SK-N-SH (cell line): ENCODE measurements at regions not wholly inside any gene's neighbourhood (a gene's known extent, or its start where the extent isn't known, plus 50 kb on each side); places are given as distances from the start of the nearest gene placed in this dataset.

ENCODE experiments used
- CTCF ChIA-PET: fragments of 300-600, 350-600 bp; formaldehyde crosslinking; extraction: SDS; loops from one replicate; lab custom pipeline; 2021; lab: Yijun Ruan, JAX
- POLR2A ChIA-PET: fragments of 350-600 bp; sonication (Branson Sonifier 250); formaldehyde crosslinking; extraction: SDS; loops from one replicate; lab custom pipeline; 2020; ENCODE audit warnings: antibody characterized with exemption, inconsistent platforms; lab: Yijun Ruan, JAX
- DNase-seq: peaks from one replicate; pipeline ENCODE4 v3.0.0; 2012
- H2AFZ ChIP-seq: fragments of 200-600 bp; sonication (generic); 2 replicates; pipeline ENCODE4 v1.8.1; 2016; ENCODE audit warnings: antibody characterized with exemption, mild to moderate bottlenecking, low read depth
- H3F3A ChIP-seq: fragments of 200-600 bp; sonication (generic); replicated peaks from 2 replicates; pipeline ENCODE3; 2016; ENCODE audit warnings: antibody characterized with exemption, mild to moderate bottlenecking; ENCODE audit not compliant: insufficient read depth
- H3K27ac ChIP-seq, 2 experiments: fragments of 200-500 bp in 1 of 2; fragments of 200-600 bp in 1 of 2; sonication (Bioruptor generic) in 1 of 2; sonication (generic), shearing (Covaris generic) in 1 of 2; 2 replicates each; pipeline versions ENCODE4 v1.5.1 to v1.6.1; 2014 to 2016; ENCODE audit warnings: low read depth in 2 of 2, inconsistent platforms in 1 of 2, low read length in 1 of 2, mild to moderate bottlenecking in 1 of 2, mixed read lengths in 1 of 2
- H3K27me3 ChIP-seq: fragments of 200-600 bp; sonication (generic), shearing (Covaris generic); 2 replicates; pipeline ENCODE4 v1.6.1; 2016; ENCODE audit warnings: mixed run types; ENCODE audit not compliant: insufficient read depth
- H3K36me3 ChIP-seq, 2 experiments: fragments of 200-500 bp in 1 of 2; fragments of 200-600 bp in 1 of 2; sonication (Bioruptor generic) in 1 of 2; sonication (generic) in 1 of 2; replicated peaks in 1 of 2; 2 replicates each; pipeline versions ENCODE3 to v1.5.1; 2014 to 2016; ENCODE audit warnings: low read length in 1 of 2, mild to moderate bottlenecking in 1 of 2; ENCODE audit not compliant: insufficient read depth in 2 of 2, control insufficient read depth in 1 of 2
- H3K4me1 ChIP-seq, 2 experiments: fragments of 200-500 bp in 1 of 2; fragments of 200-600 bp in 1 of 2; sonication (Bioruptor generic) in 1 of 2; sonication (generic), shearing (Covaris generic) in 1 of 2; 2 replicates each; pipeline versions ENCODE4 v1.5.1 to v1.6.1; 2014 to 2016; ENCODE audit warnings: low read depth in 1 of 2, low read length in 1 of 2, mixed run types in 1 of 2; ENCODE audit not compliant: insufficient read depth in 2 of 2, control insufficient read depth in 1 of 2
- H3K4me2 ChIP-seq: fragments of 200-600 bp; sonication (generic), shearing (Covaris generic); 2 replicates; pipeline ENCODE4 v1.6.1; 2017; ENCODE audit warnings: mixed run types
- H3K4me3 ChIP-seq, 2 experiments: fragments of 200-500 bp in 1 of 2; fragments of 200-600 bp in 1 of 2; sonication (Bioruptor generic) in 1 of 2; sonication (generic), shearing (Covaris generic) in 1 of 2; 2 replicates each; pipeline versions ENCODE4 v1.5.1 to v1.8.1; 2014 to 2016; ENCODE audit warnings: low read depth in 2 of 2, inconsistent platforms in 1 of 2, low read length in 1 of 2, mild to moderate bottlenecking in 1 of 2, mixed read lengths in 1 of 2, moderate library complexity in 1 of 2
- H3K79me2 ChIP-seq: fragments of 200-600 bp; sonication (generic); 2 replicates; pipeline ENCODE4 v1.8.1; 2017; ENCODE audit warnings: mild to moderate bottlenecking; ENCODE audit not compliant: insufficient read depth
- H3K9ac ChIP-seq: fragments of 200-600 bp; sonication (generic); 2 replicates; pipeline ENCODE4 v1.6.1; 2017; ENCODE audit warnings: mixed run types
- H3K9me2 ChIP-seq: fragments of 200-600 bp; sonication (generic); 2 replicates; pipeline ENCODE4 v1.6.1; 2017; ENCODE audit warnings: mixed run types
- H3K9me3 ChIP-seq: fragments of 200-600 bp; sonication (generic); 2 replicates; pipeline ENCODE4 v1.6.1; 2017; ENCODE audit warnings: mixed run types, mild to moderate bottlenecking, moderate library complexity
- H4K20me1 ChIP-seq: fragments of 200-600 bp; sonication (generic); 2 replicates; pipeline ENCODE4 v1.6.1; 2017; ENCODE audit warnings: mild to moderate bottlenecking, mixed run types; ENCODE audit not compliant: insufficient read depth
- CHD2 ChIP-seq: fragments of 150-350 bp; IDR thresholded peaks from 2 replicates; pipeline ENCODE4 v1.6.1; 2018; ENCODE audit warnings: low read length; ENCODE audit not compliant: partially characterized antibody
- EP300 ChIP-seq, 2 experiments: IDR thresholded peaks; 2 replicates each; pipeline versions ENCODE4 v1.4.0 to v1.6.1; 2012; ENCODE audit warnings: borderline replicate concordance in 1 of 2, low read depth in 1 of 2, low read length in 1 of 2
- GATA2 ChIP-seq: sonication (generic); formaldehyde crosslinking; IDR thresholded peaks from 2 replicates; pipeline ENCODE4 v1.5.0; 2020; ENCODE audit warnings: mild to moderate bottlenecking, missing genetic modification reagents
- NFIC ChIP-seq: IDR thresholded peaks from 2 replicates; pipeline ENCODE4 v1.4.0; 2012; ENCODE audit warnings: borderline replicate concordance
- NRF1 ChIP-seq: IDR thresholded peaks from 2 replicates; pipeline ENCODE4 v1.6.1; 2012; ENCODE audit warnings: low read depth, mild to moderate bottlenecking, low read length
- RAD21 ChIP-seq: IDR thresholded peaks from 2 replicates; pipeline ENCODE4 v1.6.1; 2012; ENCODE audit warnings: mild to moderate bottlenecking, low read length
- RCOR1 ChIP-seq: fragments of 150-350 bp; IDR thresholded peaks from 2 replicates; pipeline ENCODE4 v1.6.1; 2017; ENCODE audit warnings: antibody characterized with exemption, low read length
- REST ChIP-seq: IDR thresholded peaks from 2 replicates; pipeline ENCODE4 v1.6.1; 2012; ENCODE audit warnings: mild to moderate bottlenecking, low read depth, low read length, moderate library complexity
- RFX5 ChIP-seq: IDR thresholded peaks from 2 replicates; pipeline ENCODE4 v1.6.1; 2012; ENCODE audit warnings: mild to moderate bottlenecking, improper control_type of control experiment, low read length
- RXRA ChIP-seq: IDR thresholded peaks from 2 replicates; pipeline ENCODE4 v1.4.0; 2012; ENCODE audit warnings: low read depth, mild to moderate bottlenecking, borderline replicate concordance
- SIN3A ChIP-seq: IDR thresholded peaks from 2 replicates; pipeline ENCODE4 v1.6.1; 2012; ENCODE audit warnings: low read depth, mild to moderate bottlenecking, low read length, moderate library complexity, borderline replicate concordance
- SMC3 ChIP-seq: IDR thresholded peaks from 2 replicates; pipeline ENCODE4 v1.6.1; 2012; ENCODE audit warnings: low read depth, low read length, improper control_type of control experiment
- TAF1 ChIP-seq: IDR thresholded peaks from 2 replicates; pipeline ENCODE4 v1.6.1; 2012; ENCODE audit warnings: low read depth, mild to moderate bottlenecking, low read length, moderate library complexity, borderline replicate concordance
- TCF12 ChIP-seq: IDR thresholded peaks from 2 replicates; pipeline ENCODE4 v1.4.0; 2012
- USF1 ChIP-seq: IDR thresholded peaks from 2 replicates; pipeline ENCODE4 v1.4.0; 2012; ENCODE audit warnings: low read depth, borderline replicate concordance
- YY1 ChIP-seq: IDR thresholded peaks from 2 replicates; pipeline ENCODE4 v1.4.0; 2012; ENCODE audit warnings: low read depth, mild to moderate bottlenecking
- WGBS: methylation state at CpG from one replicate; pipeline ENCODE4 v1.1.6; 2017; ENCODE audit warnings: low lambda C conversion rate; 5-methylcytosine and 5-hydroxymethylcytosine counted together
- TF ChIP-seq, protein P1 (sequence below): fragments of 150-350 bp; IDR thresholded peaks from 2 replicates; pipeline ENCODE4 v1.6.1; 2016; ENCODE audit warnings: mild to moderate bottlenecking, low read depth, low read length

- Histone ChIP-seq H3K79me2 (no peaks in the 10 kb centered on the region), H2AFZ (no peak overlapping the region), H3K4me3 (no peak overlapping the region), H3K9ac (no peak overlapping the region), H4K20me1 (no peaks in the 10 kb centered on the region), H3K36me3 (no peaks in the 10 kb centered on the region), H3K4me1 (peaks cover 0 to 8% of the 10 kb centered on the region in 2 experiments; a peak in 1 of 4 replicates), H3F3A (no peaks in the 10 kb centered on the region), H3K4me2 (no peak overlapping the region), H3K27ac (no peak overlapping the region), H3K27me3 (no peaks in the 10 kb centered on the region), H3K9me3 (no peaks in the 10 kb centered on the region), H3K9me2 (no peaks in the 10 kb centered on the region)
- CTCF ChIA-PET, result interaction anchor here (0.6 to 2.8 kb wide), 46 partner anchors 8 to 967 kb away, joined by 3 to 36 read pairs (median 4); partner anchors contain the start of gene AJAP1
- WGBS, result 0% methylated on average over 2 of the region's 3 CpGs
- peak; percentile 83 for DNase-seq
- POLR2A ChIA-PET, result interaction anchor here (0.5 kb wide), 1 partner anchor 24 kb away, joined by 3 read pairs; no protein-coding TSS in a partner anchor
- no peak for TF ChIP-seq EP300 (IDR thresholded peaks at IDR 0.05; ENCODE audit: borderline replicate concordance in 1 of 2, low read depth in 1 of 2, low read length in 1 of 2)
- TF ChIP-seq GATA2, result no peak
- peak; percentile 80 for TF ChIP-seq RAD21
- TF ChIP-seq RCOR1, result no peak
- peak; percentile 52; the same call in 1 of the 2 replicates for TF ChIP-seq SMC3
These were observed 371.2 kb downstream of the NPHP4 start for GRCh38 chr1:5620997-5621396.

GRCh38 chr1:5620418-5620817 is 371.8 kb downstream of the NPHP4 start:
- Histone ChIP-seq H3K27me3 (no peaks in the 10 kb centered on the region), H3K79me2 (no peaks in the 10 kb centered on the region)

GRCh38 chr1:5619469-5619868 is 372.8 kb downstream of the NPHP4 start:
- H3K9me3 ChIP-seq, result no peaks in the 10 kb centered on the region
- H3K36me3 ChIP-seq, result no peaks in the 10 kb centered on the region
- no peaks in the 10 kb centered on the region for H4K20me1 ChIP-seq
- no peak overlapping the region for H3K27ac ChIP-seq
- DNase-seq, result no peak
- no peaks in the 10 kb centered on the region for H3F3A ChIP-seq
- H3K79me2 ChIP-seq, result no peaks in the 10 kb centered on the region
- peaks cover 0 to 8% of the 10 kb centered on the region in 2 experiments; a peak in 1 of 4 replicates for H3K4me1 ChIP-seq
- WGBS, result 8% methylated on average over 1 of the region's 1 CpG
- H3K4me3 ChIP-seq, result no peak overlapping the region
- ChIA-PET POLR2A (no interaction called here), CTCF (interaction anchor here (0.7 to 2.8 kb wide), 9 partner anchors 9 to 356 kb away, joined by 3 to 36 read pairs (median 8); no protein-coding TSS in a partner anchor)
- H3K4me2 ChIP-seq, result no peak overlapping the region
- H3K9me2 ChIP-seq, result no peaks in the 10 kb centered on the region
- no peaks in the 10 kb centered on the region for H3K27me3 ChIP-seq
- H3K9ac ChIP-seq, result no peak overlapping the region
- H2AFZ ChIP-seq, result no peak overlapping the region
- TF ChIP-seq, protein P1, sequence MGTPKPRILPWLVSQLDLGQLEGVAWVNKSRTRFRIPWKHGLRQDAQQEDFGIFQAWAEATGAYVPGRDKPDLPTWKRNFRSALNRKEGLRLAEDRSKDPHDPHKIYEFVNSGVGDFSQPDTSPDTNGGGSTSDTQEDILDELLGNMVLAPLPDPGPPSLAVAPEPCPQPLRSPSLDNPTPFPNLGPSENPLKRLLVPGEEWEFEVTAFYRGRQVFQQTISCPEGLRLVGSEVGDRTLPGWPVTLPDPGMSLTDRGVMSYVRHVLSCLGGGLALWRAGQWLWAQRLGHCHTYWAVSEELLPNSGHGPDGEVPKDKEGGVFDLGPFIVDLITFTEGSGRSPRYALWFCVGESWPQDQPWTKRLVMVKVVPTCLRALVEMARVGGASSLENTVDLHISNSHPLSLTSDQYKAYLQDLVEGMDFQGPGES, result no peak
- no peak for TF ChIP-seq REST
- no peak for TF ChIP-seq RXRA
- TF ChIP-seq NFIC, result no peak
- TF ChIP-seq RFX5, result no peak
- no peak for TF ChIP-seq YY1
- TF ChIP-seq CHD2, result no peak
- no peak for TF ChIP-seq NRF1
- TF ChIP-seq TCF12, result no peak
- no peak for TF ChIP-seq USF1
- TF ChIP-seq EP300 (IDR thresholded peaks at IDR 0.05; ENCODE audit: borderline replicate concordance in 1 of 2, low read depth in 1 of 2, low read length in 1 of 2), result no peak
- no peak for TF ChIP-seq TAF1

More at GRCh38 chr1:5620418-5620817, 371.8 kb downstream of the NPHP4 start:
- Histone ChIP-seq H3K9me2 (no peaks in the 10 kb centered on the region), H3K27ac (no peak overlapping the region), H3K4me3 (no peak overlapping the region), H3K36me3 (no peaks in the 10 kb centered on the region), H3F3A (no peaks in the 10 kb centered on the region), H3K4me1 (peaks cover 0 to 8% of the 10 kb centered on the region in 2 experiments; a peak in 1 of 4 replicates), H3K9me3 (no peaks in the 10 kb centered on the region), H2AFZ (no peak overlapping the region), H3K4me2 (no peak overlapping the region), H4K20me1 (no peaks in the 10 kb centered on the region), H3K9ac (no peak overlapping the region)
- DNase-seq, result peak; percentile 53
- peak; percentile 33; the same call in 1 of the 2 replicates for TF ChIP-seq RAD21
- no peak for TF ChIP-seq SIN3A
- no peak for TF ChIP-seq NRF1
- ChIA-PET POLR2A (interaction anchor here (0.5 to 0.7 kb wide), 2 partner anchors 25 to 378 kb away, joined by 3 read pairs; no protein-coding TSS in a partner anchor), CTCF (interaction anchor here (0.6 to 2.8 kb wide), 40 partner anchors 8 to 966 kb away, joined by 3 to 36 read pairs (median 4); partner anchors contain the start of gene AJAP1)
- WGBS, result 48% methylated on average over 2 of the region's 3 CpGs
